RWPE2 (cell line): ENCODE measurements at regions not wholly inside any gene's neighbourhood (a gene's known extent, or its start where the extent isn't known, plus 50 kb on each side); places are given as distances from the start of the nearest gene placed in this dataset.

Source experiments
- ATAC-seq: fragments of 200-7000 bp; cut with Tn5 transposase; 3 replicates; pipeline ENCODE4 v1.9.1; 2021; ENCODE audit warnings: low read depth
- DNase-seq: peaks from one replicate; pipeline ENCODE4 v3.0.0-alpha.2; 2020; ENCODE audit warnings: low spot score
- H3K27ac ChIP-seq: fragments of 450-650 bp; 2 replicates; pipeline ENCODE4 v1.5.1; 2017; ENCODE audit warnings: mild to moderate bottlenecking; ENCODE audit not compliant: poor library complexity, severe bottlenecking
- H3K27me3 ChIP-seq: fragments of 250-450 bp; sonication (Bioruptor Pico); 2 replicates; pipeline ENCODE4 v1.5.1; 2021; ENCODE audit warnings: mild to moderate bottlenecking, moderate library complexity; ENCODE audit not compliant: insufficient read depth, poor library complexity, severe bottlenecking
- H3K36me3 ChIP-seq: fragments of 250-450 bp; sonication (Bioruptor Pico); 2 replicates; pipeline ENCODE4 v1.5.1; 2020; ENCODE audit warnings: low read depth, mild to moderate bottlenecking, moderate library complexity
- H3K4me1 ChIP-seq: fragments of 250-450 bp; sonication (Bioruptor Pico); 2 replicates; pipeline ENCODE4 v1.5.1; 2021; ENCODE audit warnings: mild to moderate bottlenecking, moderate library complexity; ENCODE audit not compliant: insufficient read depth, poor library complexity, severe bottlenecking
- H3K4me3 ChIP-seq: fragments of 250-450 bp; sonication (Bioruptor Pico); 2 replicates; pipeline ENCODE4 v1.5.1; 2021; ENCODE audit warnings: mild to moderate bottlenecking, moderate library complexity; ENCODE audit not compliant: severe bottlenecking
- H3K9me3 ChIP-seq: fragments of 250-450 bp; sonication (Bioruptor Pico); 2 replicates; pipeline ENCODE4 v1.5.1; 2021; ENCODE audit warnings: mild to moderate bottlenecking, moderate library complexity; ENCODE audit not compliant: severe bottlenecking
- TF ChIP-seq, protein P1 (sequence below): fragments of 450-650 bp; IDR thresholded peaks from one replicate; pipeline ENCODE4 v1.5.1; 2017; ENCODE audit warnings: mild to moderate bottlenecking, moderate library complexity; ENCODE audit not compliant: poor library complexity, severe bottlenecking

DNA sequence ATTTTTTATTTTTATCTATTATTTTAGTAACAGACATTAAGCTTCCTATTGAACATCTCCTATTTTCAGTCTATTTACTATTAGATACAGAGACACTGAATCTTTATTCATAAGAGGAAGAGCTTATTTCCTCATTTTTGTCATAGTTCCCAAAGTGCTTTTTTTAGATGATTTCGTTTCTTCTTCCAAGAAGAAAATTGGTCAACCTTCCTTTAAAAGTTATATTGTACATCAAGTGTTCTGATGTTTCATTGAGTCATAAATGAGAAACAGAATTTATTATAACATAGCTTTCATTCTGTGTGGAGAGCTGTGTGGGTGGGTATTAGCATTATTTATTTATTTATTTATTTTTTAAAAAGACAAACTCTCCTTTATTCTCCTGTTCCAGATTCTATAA, 50.6 kb upstream of the BACH1 start:
- Histone ChIP-seq H3K4me1 (peaks cover 14% of the 10 kb centered on the region), H3K27ac (peak overlapping the region; percentile 16), H3K4me3 (no peak overlapping the region), H3K9me3 (no peaks in the 10 kb centered on the region), H3K27me3 (no peaks in the 10 kb centered on the region), H3K36me3 (no peaks in the 10 kb centered on the region)
- ATAC-seq, result no peak
- no peak for DNase-seq
- TF ChIP-seq, protein P1, sequence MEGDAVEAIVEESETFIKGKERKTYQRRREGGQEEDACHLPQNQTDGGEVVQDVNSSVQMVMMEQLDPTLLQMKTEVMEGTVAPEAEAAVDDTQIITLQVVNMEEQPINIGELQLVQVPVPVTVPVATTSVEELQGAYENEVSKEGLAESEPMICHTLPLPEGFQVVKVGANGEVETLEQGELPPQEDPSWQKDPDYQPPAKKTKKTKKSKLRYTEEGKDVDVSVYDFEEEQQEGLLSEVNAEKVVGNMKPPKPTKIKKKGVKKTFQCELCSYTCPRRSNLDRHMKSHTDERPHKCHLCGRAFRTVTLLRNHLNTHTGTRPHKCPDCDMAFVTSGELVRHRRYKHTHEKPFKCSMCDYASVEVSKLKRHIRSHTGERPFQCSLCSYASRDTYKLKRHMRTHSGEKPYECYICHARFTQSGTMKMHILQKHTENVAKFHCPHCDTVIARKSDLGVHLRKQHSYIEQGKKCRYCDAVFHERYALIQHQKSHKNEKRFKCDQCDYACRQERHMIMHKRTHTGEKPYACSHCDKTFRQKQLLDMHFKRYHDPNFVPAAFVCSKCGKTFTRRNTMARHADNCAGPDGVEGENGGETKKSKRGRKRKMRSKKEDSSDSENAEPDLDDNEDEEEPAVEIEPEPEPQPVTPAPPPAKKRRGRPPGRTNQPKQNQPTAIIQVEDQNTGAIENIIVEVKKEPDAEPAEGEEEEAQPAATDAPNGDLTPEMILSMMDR, result no peak
